B cell (primary cell): ENCODE measurements at regions not wholly inside any gene's neighbourhood (a gene's known extent, or its start where the extent isn't known, plus 50 kb on each side); places are given as distances from the start of the nearest gene placed in this dataset.

Source experiments
- ATAC-seq: fragments of 200-7000 bp; cut with Tn5 transposase; one replicate; pipeline ENCODE4 v1.10.0; 2021; ENCODE audit warnings: low read depth, mild to moderate bottlenecking, moderate number of reproducible peaks, moderate library complexity
- CTCF ChIA-PET: fragments of 350-600 bp; sonication (Branson Sonifier 250); formaldehyde crosslinking; loops from one replicate; lab custom pipeline; 2021; ENCODE audit warnings: antibody characterized with exemption, inconsistent platforms; lab: Charles Lee
- POLR2A ChIA-PET: fragments of 350-600 bp; sonication (Branson Sonifier 250); formaldehyde crosslinking; loops from one replicate; lab custom pipeline; 2021; ENCODE audit warnings: antibody characterized with exemption; lab: Charles Lee
- DNase-seq: peaks from one replicate; pipeline ENCODE4 v3.0.0; 2013
- H2AFZ ChIP-seq: 2 replicates; pipeline ENCODE4 v1.6.1; 2012; ENCODE audit warnings: mild to moderate bottlenecking, low read depth, low read length; ENCODE audit not compliant: insufficient read depth, poor library complexity, severe bottlenecking
- H3K27ac ChIP-seq, 2 donors: 1 replicate in 1 of 2; 2 replicates in 1 of 2; pipeline ENCODE4 v1.5.1; 2012 to 2013; ENCODE audit warnings: low read length in 2 of 2, mild to moderate bottlenecking in 2 of 2, moderate library complexity in 1 of 2
- H3K27me3 ChIP-seq, 4 experiments: fragments of 200-600 bp in 1 of 4; sonication (generic) in 1 of 4; replicated peaks in 1 of 4; 1 replicate in 2 of 4; 2 replicates in 2 of 4; pipeline versions ENCODE4 v1.6.1 to v1.7.0; 2013 to 2016; ENCODE audit warnings: low read length in 3 of 4, mild to moderate bottlenecking in 2 of 4, mixed read lengths in 1 of 4, moderate library complexity in 1 of 4; ENCODE audit not compliant: insufficient read depth in 4 of 4, control insufficient read depth in 3 of 4; ENCODE audit errors: control extremely low read depth in 1 of 4
- H3K36me3 ChIP-seq, 2 experiments: replicated peaks in 1 of 2; 1 replicate in 1 of 2; 2 replicates in 1 of 2; pipeline versions ENCODE4 v1.6.1 to v1.7.1; 2013; ENCODE audit warnings: low read length in 1 of 2; ENCODE audit not compliant: insufficient read depth in 2 of 2, control insufficient read depth in 1 of 2; ENCODE audit errors: control extremely low read depth in 1 of 2, extremely low read depth in 1 of 2
- H3K4me1 ChIP-seq, 2 donors: fragments of 200-600 bp in 1 of 2; sonication (generic) in 1 of 2; 1 replicate in 1 of 2; 2 replicates in 1 of 2; pipeline versions ENCODE4 v1.5.1 to v1.6.1; 2013 to 2017; ENCODE audit warnings: low read length in 2 of 2; ENCODE audit not compliant: control insufficient read depth in 2 of 2, insufficient read depth in 2 of 2
- H3K4me2 ChIP-seq: replicated peaks from 2 replicates; pipeline ENCODE3; 2012; ENCODE audit warnings: mild to moderate bottlenecking, low read depth, low read length; ENCODE audit not compliant: poor library complexity, severe bottlenecking
- H3K4me3 ChIP-seq, 5 experiments: fragments of 200-600 bp in 1 of 5; sonication (generic) in 1 of 5; 1 replicate in 3 of 5; 2 replicates in 2 of 5; pipeline versions ENCODE4 v1.5.1 to v1.7.0; 2011 to 2016; ENCODE audit warnings: low read length in 4 of 5, mild to moderate bottlenecking in 4 of 5, low read depth in 2 of 5, control low read depth in 1 of 5, moderate library complexity in 1 of 5; ENCODE audit not compliant: insufficient read depth in 1 of 5; ENCODE audit errors: control extremely low read depth in 1 of 5, extremely low read depth in 1 of 5
- H3K79me2 ChIP-seq: fragments of 200-600 bp; sonication (generic); one replicate; pipeline ENCODE4 v1.6.0; 2016; ENCODE audit warnings: low read length; ENCODE audit not compliant: control insufficient read depth, insufficient read depth
- H3K9ac ChIP-seq: fragments of 200-600 bp; sonication (generic); 2 replicates; pipeline ENCODE4 v1.6.1; 2017; ENCODE audit warnings: mild to moderate bottlenecking, low read length, moderate library complexity
- H3K9me3 ChIP-seq, 3 donors: one replicate each; pipeline versions ENCODE4 v1.6.1 to v1.7.1; 2013; ENCODE audit warnings: low read length in 2 of 3; ENCODE audit not compliant: control insufficient read depth in 2 of 3, insufficient read depth in 1 of 3; ENCODE audit errors: control extremely low read depth in 1 of 3
- H4K20me1 ChIP-seq: 2 replicates; pipeline ENCODE4 v1.6.0; 2012; ENCODE audit warnings: mild to moderate bottlenecking, low read length; ENCODE audit not compliant: insufficient read depth, control insufficient read depth, poor library complexity, severe bottlenecking
- H3K27ac Mint-ChIP-seq: one replicate; pipeline ENCODE4 v1.8.0; 2021; ENCODE audit warnings: mixed read lengths
- H3K27me3 Mint-ChIP-seq: one replicate; pipeline ENCODE4 v1.8.0; 2021; ENCODE audit warnings: mixed read lengths
- H3K4me1 Mint-ChIP-seq: one replicate; pipeline ENCODE4 v1.8.0; 2021; ENCODE audit warnings: mixed read lengths
- H3K4me3 Mint-ChIP-seq: one replicate; pipeline ENCODE4 v1.8.0; 2021; ENCODE audit warnings: mixed read lengths
- H3K9me3 Mint-ChIP-seq: one replicate; pipeline ENCODE4 v1.8.0; 2022; ENCODE audit warnings: mixed read lengths; ENCODE audit not compliant: insufficient read depth
- EZH2 ChIP-seq: IDR thresholded peaks from 2 replicates; pipeline ENCODE4 v1.6.1; 2012; ENCODE audit warnings: borderline replicate concordance, low read depth, mild to moderate bottlenecking, moderate library complexity, low read length; ENCODE audit not compliant: insufficient read depth, poor library complexity, severe bottlenecking
- WGBS: methylation state at CpG from one replicate; pipeline ENCODE4 v1.1.5; 2013; ENCODE audit warnings: missing lambda C conversion rate; ENCODE audit not compliant: insufficient coverage; 5-methylcytosine and 5-hydroxymethylcytosine counted together
- intact Hi-C: fragments of 100-400 bp; cut with micrococcal nuclease; formaldehyde crosslinking; loops from one replicate; pipeline ENCODE4 v1.10.0; 2022
- TF ChIP-seq, protein P1 (sequence below): fragments of 200-600 bp; IDR thresholded peaks from one replicate; pipeline ENCODE4 v1.8.0; 2022; ENCODE audit warnings: antibody characterized with exemption, mild to moderate bottlenecking

DNA sequence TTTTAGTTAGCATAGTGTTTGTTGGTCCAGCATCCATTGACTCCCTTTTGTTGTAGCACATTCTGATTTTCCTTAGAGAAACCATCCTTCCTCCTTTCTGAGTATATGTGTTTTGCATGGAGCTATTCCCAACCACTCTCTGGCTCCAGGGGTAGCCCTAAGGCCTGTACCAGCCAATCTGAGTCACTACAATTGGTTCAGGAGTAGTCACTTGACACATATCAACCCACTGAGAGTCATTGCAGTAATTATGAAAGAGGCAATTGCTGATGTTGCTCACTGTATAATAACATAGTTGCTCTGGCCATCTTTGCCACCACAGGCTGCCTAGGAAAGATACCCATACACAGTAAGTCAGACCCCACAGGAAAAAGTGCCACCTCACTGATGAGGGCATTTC, 71.2 kb upstream of the GRID2 start:
- no peaks in the 10 kb centered on the region for H3K27me3 Mint-ChIP-seq
- no peak overlapping the region for H3K4me2 ChIP-seq
- no peak overlapping the region for H2AFZ ChIP-seq
- H3K4me1 ChIP-seq = no peaks in the 10 kb centered on the region
- no peaks in the 10 kb centered on the region for H3K36me3 ChIP-seq
- H3K27ac Mint-ChIP-seq = no peak overlapping the region
- H4K20me1 ChIP-seq = no peaks in the 10 kb centered on the region
- TF ChIP-seq EZH2 = no peak
- TF ChIP-seq, protein P1, sequence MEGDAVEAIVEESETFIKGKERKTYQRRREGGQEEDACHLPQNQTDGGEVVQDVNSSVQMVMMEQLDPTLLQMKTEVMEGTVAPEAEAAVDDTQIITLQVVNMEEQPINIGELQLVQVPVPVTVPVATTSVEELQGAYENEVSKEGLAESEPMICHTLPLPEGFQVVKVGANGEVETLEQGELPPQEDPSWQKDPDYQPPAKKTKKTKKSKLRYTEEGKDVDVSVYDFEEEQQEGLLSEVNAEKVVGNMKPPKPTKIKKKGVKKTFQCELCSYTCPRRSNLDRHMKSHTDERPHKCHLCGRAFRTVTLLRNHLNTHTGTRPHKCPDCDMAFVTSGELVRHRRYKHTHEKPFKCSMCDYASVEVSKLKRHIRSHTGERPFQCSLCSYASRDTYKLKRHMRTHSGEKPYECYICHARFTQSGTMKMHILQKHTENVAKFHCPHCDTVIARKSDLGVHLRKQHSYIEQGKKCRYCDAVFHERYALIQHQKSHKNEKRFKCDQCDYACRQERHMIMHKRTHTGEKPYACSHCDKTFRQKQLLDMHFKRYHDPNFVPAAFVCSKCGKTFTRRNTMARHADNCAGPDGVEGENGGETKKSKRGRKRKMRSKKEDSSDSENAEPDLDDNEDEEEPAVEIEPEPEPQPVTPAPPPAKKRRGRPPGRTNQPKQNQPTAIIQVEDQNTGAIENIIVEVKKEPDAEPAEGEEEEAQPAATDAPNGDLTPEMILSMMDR = no peak
- DNase-seq = no peak
- no peak for ATAC-seq
- H3K27ac ChIP-seq = no peak overlapping the region
- no peaks in the 10 kb centered on the region for H3K9me3 ChIP-seq
- H3K4me1 Mint-ChIP-seq = no peaks in the 10 kb centered on the region
- H3K79me2 ChIP-seq = no peaks in the 10 kb centered on the region
- H3K9ac ChIP-seq = no peak overlapping the region
- intact Hi-C loops = no loop called here
- ChIA-PET CTCF (no interaction called here), POLR2A (no interaction called here)
- no peak overlapping the region for H3K4me3 ChIP-seq
- H3K9me3 Mint-ChIP-seq = peaks cover 2% of the 10 kb centered on the region
- no peaks in the 10 kb centered on the region for H3K27me3 ChIP-seq
- no peak overlapping the region for H3K4me3 Mint-ChIP-seq

DNA sequence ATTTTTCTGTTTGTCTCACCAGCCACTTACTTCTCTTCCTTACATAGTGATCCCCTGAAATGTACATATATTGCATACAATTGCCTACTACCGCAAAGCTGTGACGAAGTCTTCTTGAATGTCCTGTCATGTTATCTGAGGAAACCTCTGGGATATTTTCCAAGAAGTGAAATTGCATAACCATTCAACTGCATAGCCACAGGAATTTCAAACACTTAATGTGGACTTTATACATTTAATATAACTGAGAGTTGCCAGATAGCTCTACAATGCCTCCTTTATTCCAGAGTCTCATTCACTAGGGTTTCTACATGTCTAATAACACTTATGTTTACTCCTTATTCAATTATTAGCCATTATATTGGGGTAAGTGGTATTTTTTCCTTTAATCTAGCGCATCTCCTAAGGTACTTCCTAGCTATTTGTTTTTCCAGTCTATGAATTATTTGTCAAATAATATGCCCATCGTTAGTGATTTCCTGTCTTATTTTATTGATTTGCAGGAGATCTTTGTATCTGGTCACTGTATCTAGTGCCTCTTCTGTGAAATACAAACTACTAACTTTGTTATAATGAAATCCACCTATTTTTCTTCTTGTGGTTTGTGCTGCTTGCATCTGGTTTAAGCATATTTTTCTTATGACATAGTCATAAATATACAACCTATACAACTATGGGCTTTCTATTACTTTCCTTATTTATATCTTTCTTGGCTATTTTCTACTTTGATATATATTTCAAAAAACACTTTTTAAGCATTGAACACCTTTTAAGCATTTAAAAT, 69.2 kb upstream of the GRID2 start:
- Histone ChIP-seq H3K9ac (no peak overlapping the region), H3K27me3 (no peaks in the 10 kb centered on the region), H3K36me3 (no peaks in the 10 kb centered on the region), H3K79me2 (no peaks in the 10 kb centered on the region), H2AFZ (no peak overlapping the region), H3K9me3 (no peaks in the 10 kb centered on the region), H3K4me3 (no peak overlapping the region), H3K4me1 (no peaks in the 10 kb centered on the region), H3K27ac (no peak overlapping the region), H3K4me2 (no peak overlapping the region), H4K20me1 (no peaks in the 10 kb centered on the region)
- DNase-seq = no peak
- no peaks in the 10 kb centered on the region for H3K4me1 Mint-ChIP-seq
- H3K4me3 Mint-ChIP-seq = no peak overlapping the region
- 100% methylated on average over 2 of the region's 4 CpGs for WGBS
- no peak for ATAC-seq
- H3K27ac Mint-ChIP-seq = no peak overlapping the region
- H3K9me3 Mint-ChIP-seq = peaks cover 2% of the 10 kb centered on the region
- no peak for TF ChIP-seq EZH2
- TF ChIP-seq, protein P1 = no peak
- no peaks in the 10 kb centered on the region for H3K27me3 Mint-ChIP-seq
- CTCF ChIA-PET = no interaction called here
- intact Hi-C loops = no loop called here
- POLR2A ChIA-PET = no interaction called here
